Lower lobe of right lung (tissue), 2 donors: ENCODE measurements at regions not wholly inside any gene's neighbourhood (a gene's known extent, or its start where the extent isn't known, plus 50 kb on each side); places are given as distances from the start of the nearest gene placed in this dataset.

Experiments used
- ATAC-seq, 2 donors: fragments of 200-7000 bp; cut with Tn5 transposase; one replicate each; pipeline ENCODE4 v1.9.1; 2020 to 2022; ENCODE audit warnings: mild to moderate bottlenecking in 2 of 2, moderate library complexity in 2 of 2
- DNase-seq: peaks from one replicate; pipeline ENCODE4 v3.0.0-alpha.2; 2020
- H3K27ac ChIP-seq: fragments of 200-600 bp; one replicate; pipeline ENCODE4 v1.8.0; 2022
- H3K27me3 ChIP-seq: fragments of 200-600 bp; one replicate; pipeline ENCODE4 v1.8.0; 2022; ENCODE audit warnings: low read depth
- H3K36me3 ChIP-seq: fragments of 200-600 bp; one replicate; pipeline ENCODE4 v1.8.0; 2022; ENCODE audit warnings: mild to moderate bottlenecking
- H3K4me1 ChIP-seq: fragments of 200-600 bp; one replicate; pipeline ENCODE4 v1.8.0; 2022
- H3K4me3 ChIP-seq: fragments of 200-600 bp; one replicate; pipeline ENCODE4 v1.8.0; 2022; ENCODE audit warnings: mild to moderate bottlenecking
- H3K9me3 ChIP-seq: fragments of 200-600 bp; one replicate; pipeline ENCODE4 v1.8.0; 2022
- intact Hi-C: fragments of 100-400 bp; cut with DNase I; formaldehyde crosslinking; loops from one replicate; pipeline ENCODE4 v1.11.0; 2022
- TF ChIP-seq, protein P1 (sequence below): fragments of 200-600 bp; IDR thresholded peaks from one replicate; pipeline ENCODE4 v1.8.0; 2022; ENCODE audit warnings: antibody characterized with exemption, mild to moderate bottlenecking
- donor health status: DM: no; HTN: yes; CAD: no; lungs with severe emphysema.

GRCh38 chr10:44011603-44011981 lies 362.9 kb upstream of the ZNF32 start:
- no peak overlapping the region for H3K4me3 ChIP-seq
- ATAC-seq: no peak
- no peaks in the 10 kb centered on the region for H3K27me3 ChIP-seq
- H3K36me3 ChIP-seq: no peaks in the 10 kb centered on the region
- no peaks in the 10 kb centered on the region for H3K4me1 ChIP-seq
- TF ChIP-seq, protein P1, sequence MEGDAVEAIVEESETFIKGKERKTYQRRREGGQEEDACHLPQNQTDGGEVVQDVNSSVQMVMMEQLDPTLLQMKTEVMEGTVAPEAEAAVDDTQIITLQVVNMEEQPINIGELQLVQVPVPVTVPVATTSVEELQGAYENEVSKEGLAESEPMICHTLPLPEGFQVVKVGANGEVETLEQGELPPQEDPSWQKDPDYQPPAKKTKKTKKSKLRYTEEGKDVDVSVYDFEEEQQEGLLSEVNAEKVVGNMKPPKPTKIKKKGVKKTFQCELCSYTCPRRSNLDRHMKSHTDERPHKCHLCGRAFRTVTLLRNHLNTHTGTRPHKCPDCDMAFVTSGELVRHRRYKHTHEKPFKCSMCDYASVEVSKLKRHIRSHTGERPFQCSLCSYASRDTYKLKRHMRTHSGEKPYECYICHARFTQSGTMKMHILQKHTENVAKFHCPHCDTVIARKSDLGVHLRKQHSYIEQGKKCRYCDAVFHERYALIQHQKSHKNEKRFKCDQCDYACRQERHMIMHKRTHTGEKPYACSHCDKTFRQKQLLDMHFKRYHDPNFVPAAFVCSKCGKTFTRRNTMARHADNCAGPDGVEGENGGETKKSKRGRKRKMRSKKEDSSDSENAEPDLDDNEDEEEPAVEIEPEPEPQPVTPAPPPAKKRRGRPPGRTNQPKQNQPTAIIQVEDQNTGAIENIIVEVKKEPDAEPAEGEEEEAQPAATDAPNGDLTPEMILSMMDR: no peak
- intact Hi-C loops: no loop called here
- no peaks in the 10 kb centered on the region for H3K9me3 ChIP-seq
- no peak for DNase-seq
- no peak overlapping the region for H3K27ac ChIP-seq

DNA sequence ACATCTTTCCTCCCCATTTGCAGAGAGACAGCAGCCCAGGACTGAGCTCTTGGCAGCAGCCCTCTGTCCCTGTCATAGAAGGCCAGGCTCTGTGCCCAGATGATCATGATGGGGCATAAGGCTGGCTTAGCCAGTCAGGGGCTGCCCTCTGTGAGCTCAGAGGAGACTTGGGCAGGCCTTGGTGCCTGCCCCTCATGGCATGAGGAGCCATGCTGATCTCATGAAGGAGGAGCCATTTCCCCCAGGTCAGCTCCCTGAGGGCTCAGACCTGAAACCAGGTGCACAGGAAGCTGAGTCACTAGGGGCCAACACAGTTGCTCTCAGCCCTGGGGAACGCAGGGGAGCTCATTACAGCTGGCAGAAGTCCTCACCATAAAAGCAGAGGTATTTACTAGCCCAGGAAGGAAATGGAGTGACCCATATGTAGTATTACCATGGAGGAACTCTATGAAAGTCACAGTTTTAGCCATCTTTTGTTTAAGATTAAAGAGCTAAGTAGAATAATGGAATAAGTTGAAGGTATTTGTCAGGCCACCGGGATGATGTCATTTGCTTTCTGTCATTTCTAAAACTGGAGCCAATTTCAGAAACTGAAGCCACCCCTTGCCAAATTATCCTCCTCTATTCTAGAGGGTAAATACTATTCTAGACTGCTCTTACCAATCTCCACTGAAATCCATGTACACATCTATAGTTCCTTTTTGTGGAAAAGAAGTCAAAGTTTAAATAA lies 362.4 kb upstream of the ZNF32 start:
- DNase-seq (no peak), ATAC-seq (no peak)
- Histone ChIP-seq H3K36me3 (no peaks in the 10 kb centered on the region), H3K27ac (no peak overlapping the region), H3K27me3 (no peaks in the 10 kb centered on the region), H3K4me1 (no peaks in the 10 kb centered on the region), H3K9me3 (no peaks in the 10 kb centered on the region), H3K4me3 (no peak overlapping the region)
- intact Hi-C loops: no loop called here
- TF ChIP-seq, protein P1: no peak

DNA sequence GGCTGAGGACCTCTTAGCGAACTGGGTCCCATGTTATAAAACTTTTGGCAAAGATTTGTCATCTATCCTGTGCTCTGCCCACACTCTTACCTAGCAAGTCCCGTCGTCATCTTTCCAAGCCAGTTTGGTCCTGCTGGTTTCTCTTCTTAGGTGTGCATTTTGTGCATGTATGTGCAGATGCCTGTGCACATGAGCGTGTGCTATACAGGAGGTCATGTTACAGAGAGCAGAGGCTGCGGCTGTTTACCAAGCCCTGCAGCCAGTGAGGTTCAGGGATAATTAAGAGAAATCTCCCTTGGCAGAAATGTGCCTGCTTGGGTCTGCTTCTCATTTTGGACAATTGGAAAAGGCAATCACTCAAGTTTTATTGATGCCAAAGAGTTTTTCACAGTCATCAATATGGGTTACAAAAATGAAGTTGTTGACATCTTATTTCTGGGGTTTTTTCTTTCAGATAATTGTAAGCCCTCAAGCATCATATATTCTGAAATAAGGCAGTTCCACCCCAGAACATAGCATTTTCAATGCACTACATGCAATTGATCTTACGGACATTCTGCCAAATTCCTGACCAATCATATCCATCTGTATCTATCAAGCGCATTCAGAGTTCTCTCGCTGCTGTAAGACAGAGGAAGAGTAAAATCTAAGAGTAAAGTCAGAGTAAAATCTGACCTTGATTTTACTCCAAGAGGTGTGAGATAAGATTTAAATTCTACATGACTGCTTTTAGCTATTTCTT lies 361.4 kb upstream of the ZNF32 start:
- Histone ChIP-seq H3K27me3 (no peaks in the 10 kb centered on the region), H3K9me3 (no peaks in the 10 kb centered on the region), H3K36me3 (no peaks in the 10 kb centered on the region), H3K27ac (no peak overlapping the region), H3K4me1 (no peaks in the 10 kb centered on the region), H3K4me3 (no peak overlapping the region)
- ATAC-seq: no peak
- TF ChIP-seq, protein P1: no peak
- intact Hi-C loops: no loop called here
- DNase-seq: no peak

GRCh38 chr10:44008917-44009709 lies 360.4 kb upstream of the ZNF32 start:
- TF ChIP-seq, protein P1: no peak
- H3K27me3 ChIP-seq: no peaks in the 10 kb centered on the region
- ATAC-seq (no peak), DNase-seq (no peak)
- H3K4me3 ChIP-seq: no peak overlapping the region
- intact Hi-C loops: no loop called here
- H3K27ac ChIP-seq: no peak overlapping the region
- no peaks in the 10 kb centered on the region for H3K9me3 ChIP-seq
- H3K36me3 ChIP-seq: no peaks in the 10 kb centered on the region
- H3K4me1 ChIP-seq: no peaks in the 10 kb centered on the region

DNA sequence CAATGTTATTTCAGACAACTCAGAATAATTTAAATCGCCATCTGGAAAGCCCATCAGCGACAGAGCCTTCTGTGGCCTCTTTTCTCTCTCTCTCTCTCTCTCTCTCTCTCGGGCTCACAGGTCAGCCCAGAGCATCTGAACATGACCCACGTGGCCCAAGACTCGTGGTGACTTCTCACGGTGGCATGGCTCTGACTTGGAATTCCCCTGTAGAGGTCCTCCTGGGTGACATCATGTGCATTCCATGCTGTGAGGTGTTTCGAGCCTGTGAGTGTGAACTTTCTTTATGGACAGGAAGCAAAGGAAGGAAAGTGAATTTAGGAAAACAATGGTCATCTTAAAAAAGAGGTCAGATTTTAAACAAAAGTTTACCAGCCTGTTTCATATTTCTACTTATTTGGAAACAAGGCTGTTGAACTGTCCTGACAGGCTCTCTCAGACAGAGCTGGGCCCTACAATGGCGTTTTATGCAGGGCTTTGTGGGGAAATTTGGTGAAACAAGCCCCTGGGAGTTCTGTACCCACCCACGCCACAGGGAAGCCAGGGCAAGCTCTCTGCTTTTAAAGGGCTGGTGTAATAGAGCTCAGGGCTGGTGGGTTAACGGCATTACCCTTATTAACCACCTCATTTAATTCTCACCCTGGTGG lies 359.7 kb upstream of the ZNF32 start:
- intact Hi-C loops: no loop called here
- Histone ChIP-seq H3K27me3 (no peaks in the 10 kb centered on the region), H3K4me3 (no peak overlapping the region), H3K4me1 (no peaks in the 10 kb centered on the region), H3K36me3 (no peaks in the 10 kb centered on the region), H3K9me3 (no peaks in the 10 kb centered on the region), H3K27ac (no peak overlapping the region)
- DNase-seq (no peak), ATAC-seq (peak in 1 of 2 donors; percentile 40)
- TF ChIP-seq, protein P1: no peak
